ENCODE measurements at regions not wholly inside any gene's neighbourhood (a gene's known extent, or its start where the extent isn't known, plus 50 kb on each side); places are given as distances from the start of the nearest gene placed in this dataset.

GRCh38 chr6:139982195-139982594 lies 607.7 kb upstream of the CITED2 start:
- no peaks in the 10 kb centered on the region for H4K20me1 ChIP-seq (ENCODE audit: insufficient read depth)
- no peaks in the 10 kb centered on the region for H3F3A ChIP-seq (ENCODE audit: insufficient read depth, low read length, poor library complexity, severe bottlenecking)
- no peak for TF ChIP-seq MXI1 (conservative IDR thresholded peaks at IDR 0.05; ENCODE audit: poor library complexity, severe bottlenecking)
- TF ChIP-seq POLR2AphosphoS5 (IDR thresholded peaks at IDR 0.05), result no peak
- no peak for TF ChIP-seq CTCF (IDR thresholded peaks at IDR 0.05; ENCODE audit: poor library complexity, severe bottlenecking)
- TF ChIP-seq EP300 (conservative IDR thresholded peaks at IDR 0.05; ENCODE audit: poor library complexity, severe bottlenecking), result no peak
- no peak for TF ChIP-seq SMC3 (conservative IDR thresholded peaks at IDR 0.05; ENCODE audit: poor library complexity)
- no peak for TF ChIP-seq TAF1 (IDR thresholded peaks at IDR 0.05; ENCODE audit: low read depth)
- no peak for TF ChIP-seq RAD21 (conservative IDR thresholded peaks at IDR 0.05)
- no peak for TF ChIP-seq EZH2 (IDR thresholded peaks at IDR 0.05; ENCODE audit: borderline replicate concordance, insufficient read depth, low read length, poor library complexity, severe bottlenecking)
- TF ChIP-seq REST (IDR thresholded peaks at IDR 0.05; ENCODE audit: borderline replicate concordance), result no peak
- H3K27me3 ChIP-seq (ENCODE audit: insufficient read depth, low read depth, low read length), result no peaks in the 10 kb centered on the region
- no peaks in the 10 kb centered on the region for H3K9me3 ChIP-seq (ENCODE audit: low read length)
- H3K36me3 ChIP-seq (ENCODE audit: insufficient read depth, low read length), result no peaks in the 10 kb centered on the region
- no peak overlapping the region for H3K4me2 ChIP-seq (ENCODE audit: low read length)
- H3K4me3 ChIP-seq (ENCODE audit: low read length), result peak overlapping the region; percentile 16
- no peaks in the 10 kb centered on the region for H3K9me2 ChIP-seq (ENCODE audit: insufficient read depth, low read length)
- H2AFZ ChIP-seq (ENCODE audit: low read depth, low read length), result no peak overlapping the region
- no peaks in the 10 kb centered on the region for H3K79me2 ChIP-seq (replicated peaks; ENCODE audit: insufficient read depth, low read length)
- H3K27ac ChIP-seq (ENCODE audit: low read length), result peak overlapping the region; percentile 26
- H3K9ac ChIP-seq (ENCODE audit: low read length), result no peak overlapping the region

GRCh38 chr6:139981768-139982181 lies 607.3 kb upstream of the CITED2 start:
- Histone ChIP-seq H4K20me1 (ENCODE audit: insufficient read depth) (no peaks in the 10 kb centered on the region), H3K27ac (ENCODE audit: low read length) (peak overlapping the region; percentile 26), H3K79me2 (replicated peaks; ENCODE audit: insufficient read depth, low read length) (no peaks in the 10 kb centered on the region), H3K27me3 (ENCODE audit: insufficient read depth, low read depth, low read length) (no peaks in the 10 kb centered on the region), H3K4me2 (ENCODE audit: low read length) (no peak overlapping the region), H3K9ac (ENCODE audit: low read length) (no peak overlapping the region), H2AFZ (ENCODE audit: low read depth, low read length) (no peak overlapping the region), H3K4me3 (ENCODE audit: low read length) (peak overlapping the region; percentile 16), H3F3A (ENCODE audit: insufficient read depth, low read length, poor library complexity, severe bottlenecking) (no peaks in the 10 kb centered on the region), H3K9me2 (ENCODE audit: insufficient read depth, low read length) (no peaks in the 10 kb centered on the region), H3K36me3 (ENCODE audit: insufficient read depth, low read length) (no peaks in the 10 kb centered on the region), H3K9me3 (ENCODE audit: low read length) (no peaks in the 10 kb centered on the region)
- TF ChIP-seq RAD21 (conservative IDR thresholded peaks at IDR 0.05) (no peak), SMC3 (conservative IDR thresholded peaks at IDR 0.05; ENCODE audit: poor library complexity) (peak; percentile 36), EP300 (conservative IDR thresholded peaks at IDR 0.05; ENCODE audit: poor library complexity, severe bottlenecking) (peak; percentile 49), TAF1 (IDR thresholded peaks at IDR 0.05; ENCODE audit: low read depth) (no peak), CTCF (IDR thresholded peaks at IDR 0.05; ENCODE audit: poor library complexity, severe bottlenecking) (no peak), POLR2AphosphoS5 (IDR thresholded peaks at IDR 0.05) (peak; percentile 53)

Data from neural cell (in vitro differentiated cells).